K562 (cell line): ENCODE measurements at regions not wholly inside any gene's neighbourhood (a gene's known extent, or its start where the extent isn't known, plus 50 kb on each side); places are given as distances from the start of the nearest gene placed in this dataset.

Experiments used
- ATAC-seq: fragments of 200-7000 bp; cut with Tn5 transposase; 3 replicates; pipeline ENCODE4 v1.9.1; 2020; ENCODE audit warnings: moderate library complexity
- BruUV-seq: library from RNA; stranded (reverse); fragments of 400-500 nt; replicated peaks from 2 replicates; lab custom pipeline; 2021; lab: Mats Ljungman, UMichigan
- CTCF ChIA-PET: fragments of 300-600 bp; formaldehyde crosslinking; extraction: SDS; loops from one replicate; lab custom pipeline; 2021; ENCODE audit warnings: low intra/inter-chr PET ratio; lab: Yijun Ruan, JAX
- POLR2A ChIA-PET: fragments of 300-600, 350-650 bp; sonication (Branson Sonifier 250); formaldehyde crosslinking; extraction: SDS; loops from one replicate; lab custom pipeline; 2021; ENCODE audit warnings: antibody characterized with exemption, inconsistent platforms; lab: Yijun Ruan, JAX
- DNase-seq, 4 experiments: peaks; one replicate each; pipeline versions ENCODE4 v3.0.0 to v3.0.0-alpha.2; 2011 to 2018; ENCODE audit warnings: low spot score in 3 of 4, mixed read lengths in 3 of 4; ENCODE audit errors: extremely low read depth in 1 of 4
- FAIRE-seq: peaks from 2 replicates; lab custom pipeline; 2011; peaks lifted over from hg19 to GRCh38; lab: Jason Lieb, UNC
- H2AFZ ChIP-seq: 2 replicates; pipeline ENCODE4 v1.6.0; 2011; ENCODE audit warnings: low read depth, low read length, control low read depth, inconsistent platforms
- H3K27ac ChIP-seq: fragments of 200-600 bp; 3 replicates; pipeline ENCODE4 v1.8.0; 2011; ENCODE audit warnings: low read depth, mild to moderate bottlenecking, control low read depth, inconsistent platforms, low read length, moderate library complexity, mixed read lengths; ENCODE audit errors: extremely low read depth
- H3K27me3 ChIP-seq, 2 experiments: fragments of 300-600 bp in 1 of 2; 2 replicates in 1 of 2; 3 replicates in 1 of 2; pipeline versions ENCODE4 v1.6.0 to v1.8.0; 2011; ENCODE audit warnings: inconsistent platforms in 2 of 2, low read length in 2 of 2, mild to moderate bottlenecking in 1 of 2, mixed read lengths in 1 of 2, moderate library complexity in 1 of 2; ENCODE audit not compliant: control insufficient read depth in 2 of 2, insufficient read depth in 2 of 2
- H3K36me3 ChIP-seq: fragments of 300-600 bp; 3 replicates; pipeline ENCODE4 v1.8.0; 2011; ENCODE audit warnings: mild to moderate bottlenecking, low read length, inconsistent platforms; ENCODE audit not compliant: control insufficient read depth, insufficient read depth
- H3K4me1 ChIP-seq, 2 experiments: fragments of 200-600 bp in 1 of 2; replicated peaks in 1 of 2; 2 replicates in 1 of 2; 3 replicates in 1 of 2; pipeline versions ENCODE4 v1.5.1 to v1.8.0; 2011; ENCODE audit warnings: inconsistent platforms in 2 of 2, low read length in 2 of 2, mild to moderate bottlenecking in 1 of 2, mixed read lengths in 1 of 2, moderate library complexity in 1 of 2; ENCODE audit not compliant: control insufficient read depth in 2 of 2, insufficient read depth in 2 of 2
- H3K4me2 ChIP-seq: 2 replicates; pipeline ENCODE4 v1.6.1; 2011; ENCODE audit warnings: low read length, control low read depth, inconsistent platforms, mixed read lengths; ENCODE audit not compliant: insufficient read depth
- H3K4me3 ChIP-seq: fragments of 200-600 bp; sonication (generic), shearing (Covaris generic); 2 replicates; pipeline ENCODE4 v1.5.1; 2016; ENCODE audit warnings: control low read depth, inconsistent platforms
- H3K79me2 ChIP-seq: fragments of 200-600 bp; 3 replicates; pipeline ENCODE4 v1.8.0; 2011; ENCODE audit warnings: low read length, inconsistent platforms; ENCODE audit not compliant: control insufficient read depth, insufficient read depth
- H3K9ac ChIP-seq, 2 experiments: 2 replicates each; pipeline versions ENCODE4 v1.6.0 to v1.6.1; 2011; ENCODE audit warnings: low read depth in 2 of 2, low read length in 2 of 2, control low read depth in 1 of 2, inconsistent platforms in 1 of 2, mild to moderate bottlenecking in 1 of 2, mixed read lengths in 1 of 2; ENCODE audit not compliant: insufficient read depth in 1 of 2
- H3K9me1 ChIP-seq: one replicate; pipeline ENCODE4 v1.6.0; 2011; ENCODE audit warnings: inconsistent platforms, mild to moderate bottlenecking, low read length, moderate library complexity; ENCODE audit not compliant: control insufficient read depth, insufficient read depth
- H3K9me3 ChIP-seq: replicated peaks from 2 replicates; pipeline ENCODE4 v1.5.1; 2011; ENCODE audit warnings: low read depth, low read length, inconsistent platforms; ENCODE audit not compliant: control insufficient read depth, insufficient read depth
- H4K20me1 ChIP-seq: replicated peaks from 2 replicates; pipeline ENCODE4 v1.6.1; 2011; ENCODE audit warnings: low read length, inconsistent platforms, mixed read lengths; ENCODE audit not compliant: control insufficient read depth, insufficient read depth
- BHLHE40 ChIP-seq: IDR thresholded peaks from 2 replicates; pipeline ENCODE4 v1.6.1; 2011; ENCODE audit warnings: low read length, improper control_type of control experiment
- ELF2 ChIP-seq: fragments of 250-450 bp; sonication (Bioruptor Pico); IDR thresholded peaks from 2 replicates; pipeline ENCODE4 v1.5.0; 2021; ENCODE audit warnings: mild to moderate bottlenecking
- HNRNPL ChIP-seq: fragments of 200-400 bp; formaldehyde crosslinking; IDR thresholded peaks from 2 replicates; pipeline ENCODE4 v1.6.1; 2017; ENCODE audit warnings: low read depth, mild to moderate bottlenecking, low read length
- POLR2AphosphoS5 ChIP-seq: IDR thresholded peaks from 2 replicates; pipeline ENCODE4 v1.6.1; 2011; ENCODE audit warnings: mild to moderate bottlenecking, low read depth, low read length, moderate library complexity; ENCODE audit not compliant: control insufficient read depth, insufficient read depth
- POLR2G ChIP-seq: fragments of 200-400 bp; formaldehyde crosslinking; IDR thresholded peaks from 2 replicates; pipeline ENCODE4 v1.6.1; 2017; ENCODE audit warnings: low read depth, mild to moderate bottlenecking, antibody characterized with exemption, low read length, moderate library complexity
- SREBF1 ChIP-seq: fragments of 150-350 bp; IDR thresholded peaks from 2 replicates; pipeline ENCODE4 v1.6.1; 2014; ENCODE audit warnings: antibody characterized with exemption, low read depth, low read length, borderline replicate concordance
- ZNF324 ChIP-seq: fragments of 250-450 bp; sonication (Bioruptor Pico); IDR thresholded peaks from 2 replicates; pipeline ENCODE4 v1.4.0; 2020; ENCODE audit warnings: mild to moderate bottlenecking
- ZNF561 ChIP-seq: fragments of 450-650 bp; formaldehyde crosslinking; conservative IDR thresholded peaks from 2 replicates; pipeline ENCODE4 v1.4.0; 2020; ENCODE audit warnings: mild to moderate bottlenecking, moderate library complexity
- WGBS: fragments of 100-300 bp; shearing (Covaris generic); methylation state at CpG from one replicate; pipeline ENCODE4 v1.1.6; 2016; ENCODE audit warnings: low coverage, mixed read lengths; ENCODE audit not compliant: insufficient coverage; ENCODE audit errors: missing lambda C conversion rate; 5-methylcytosine and 5-hydroxymethylcytosine counted together
- in situ Hi-C: fragments of 300-500 bp; cut with MboI; formaldehyde crosslinking; loops from 4 replicates; pipeline ENCODE4 v1.15.0; 2018; ENCODE audit warnings: inconsistent platforms, mixed read lengths
- intact Hi-C: fragments of 100-400 bp; cut with micrococcal nuclease; formaldehyde crosslinking; loops from 2 replicates; pipeline ENCODE4 v1.14.2; 2022
- TF ChIP-seq, protein P1 (sequence below): fragments of 250-450 bp; sonication (Bioruptor Pico); IDR thresholded peaks from 2 replicates; pipeline ENCODE4 v1.4.0; 2020; ENCODE audit warnings: borderline replicate concordance
- TF ChIP-seq, protein P2 (sequence below), 3 experiments: fragments of 200-800 bp in 1 of 3; fragments of 250-450 bp in 1 of 3; fragments of 450-650 bp in 1 of 3; sonication (Bioruptor Pico) in 1 of 3; sonication (Bioruptor generic) in 1 of 3; formaldehyde crosslinking in 1 of 3; IDR thresholded peaks; 2 replicates each; pipeline versions ENCODE4 v1.6.1 to v1.8.0; 2016 to 2022; ENCODE audit warnings: mild to moderate bottlenecking in 2 of 3, missing genetic modification characterization in 2 of 3, missing compliant biosample characterization in 1 of 3, moderate library complexity in 1 of 3
- TF ChIP-seq, protein P3 (sequence below): fragments of 250-450 bp; sonication (Bioruptor Pico); IDR thresholded peaks from 2 replicates; pipeline ENCODE4 v1.8.0; 2022; ENCODE audit warnings: inconsistent platforms

DNA sequence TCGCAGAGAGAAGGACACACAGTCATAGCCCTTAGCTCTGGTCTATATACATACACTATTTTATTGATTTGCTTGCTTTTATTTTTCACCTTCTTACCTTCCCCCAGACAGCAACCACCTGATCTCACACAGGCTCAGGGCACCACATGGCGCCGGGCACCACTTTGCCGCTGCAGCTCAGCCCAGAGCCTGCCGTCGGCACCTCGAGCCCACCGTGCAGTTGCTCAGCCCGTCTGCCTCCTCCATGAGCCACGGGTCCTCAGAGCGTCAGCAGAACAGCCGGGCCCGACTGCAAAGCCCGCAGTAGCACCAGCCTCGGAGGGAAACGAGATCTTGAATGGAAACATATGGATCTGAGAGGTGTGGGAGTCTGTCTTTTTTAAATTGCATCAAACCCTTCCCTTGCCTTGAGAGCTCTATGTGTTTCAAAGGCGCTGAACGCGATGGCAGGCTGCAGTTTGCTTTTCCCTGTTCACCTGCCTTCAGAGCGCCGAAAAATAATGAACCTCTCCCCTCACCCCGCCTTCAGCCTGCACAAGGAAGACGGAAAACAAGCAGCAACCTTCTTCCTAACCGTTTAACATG, 505.4 kb downstream of the MN1 start:
- no peaks in the 10 kb centered on the region; the same call in 1 of the 2 replicates for H4K20me1 ChIP-seq
- WGBS = under 1% methylated on average over 23 of the region's 24 CpGs
- ATAC-seq = no peak
- no peak for FAIRE-seq
- intact Hi-C loops (no loop called here), in situ Hi-C loops (no loop called here)
- no peaks in the 10 kb centered on the region for H3K9me1 ChIP-seq
- H3K27me3 ChIP-seq = peaks cover 3 to 19% of the 10 kb centered on the region in 2 experiments; a peak in 3 of 5 replicates
- no peak overlapping the region for H3K9ac ChIP-seq
- H3K27ac ChIP-seq = no peak overlapping the region
- no peak for DNase-seq
- H3K4me1 ChIP-seq = peaks cover 2 to 8% of the 10 kb centered on the region in 2 experiments; a peak in 4 of 5 replicates
- BruUV-seq = no TSS peak
- H2AFZ ChIP-seq = no peak overlapping the region
- CTCF ChIA-PET = no interaction called here
- no peaks in the 10 kb centered on the region for H3K36me3 ChIP-seq
- no peaks in the 10 kb centered on the region for H3K79me2 ChIP-seq
- no peak overlapping the region for H3K4me2 ChIP-seq
- POLR2A ChIA-PET = no interaction called here
- no peak overlapping the region for H3K4me3 ChIP-seq
- H3K9me3 ChIP-seq = no peaks in the 10 kb centered on the region
- TF ChIP-seq SREBF1 = no peak
- no peak for TF ChIP-seq HNRNPL
- TF ChIP-seq, protein P1, sequence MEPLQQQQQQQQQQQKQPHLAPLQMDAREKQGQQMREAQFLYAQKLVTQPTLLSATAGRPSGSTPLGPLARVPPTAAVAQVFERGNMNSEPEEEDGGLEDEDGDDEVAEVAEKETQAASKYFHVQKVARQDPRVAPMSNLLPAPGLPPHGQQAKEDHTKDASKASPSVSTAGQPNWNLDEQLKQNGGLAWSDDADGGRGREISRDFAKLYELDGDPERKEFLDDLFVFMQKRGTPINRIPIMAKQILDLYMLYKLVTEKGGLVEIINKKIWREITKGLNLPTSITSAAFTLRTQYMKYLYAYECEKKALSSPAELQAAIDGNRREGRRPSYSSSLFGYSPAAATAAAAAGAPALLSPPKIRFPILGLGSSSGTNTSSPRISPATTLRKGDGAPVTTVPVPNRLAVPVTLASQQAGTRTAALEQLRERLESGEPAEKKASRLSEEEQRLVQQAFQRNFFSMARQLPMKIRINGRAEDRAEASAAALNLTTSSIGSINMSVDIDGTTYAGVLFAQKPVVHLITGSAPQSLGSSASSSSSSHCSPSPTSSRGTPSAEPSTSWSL = no peak
- TF ChIP-seq ZNF561 = no peak
- no peak for TF ChIP-seq BHLHE40
- TF ChIP-seq, protein P2, sequence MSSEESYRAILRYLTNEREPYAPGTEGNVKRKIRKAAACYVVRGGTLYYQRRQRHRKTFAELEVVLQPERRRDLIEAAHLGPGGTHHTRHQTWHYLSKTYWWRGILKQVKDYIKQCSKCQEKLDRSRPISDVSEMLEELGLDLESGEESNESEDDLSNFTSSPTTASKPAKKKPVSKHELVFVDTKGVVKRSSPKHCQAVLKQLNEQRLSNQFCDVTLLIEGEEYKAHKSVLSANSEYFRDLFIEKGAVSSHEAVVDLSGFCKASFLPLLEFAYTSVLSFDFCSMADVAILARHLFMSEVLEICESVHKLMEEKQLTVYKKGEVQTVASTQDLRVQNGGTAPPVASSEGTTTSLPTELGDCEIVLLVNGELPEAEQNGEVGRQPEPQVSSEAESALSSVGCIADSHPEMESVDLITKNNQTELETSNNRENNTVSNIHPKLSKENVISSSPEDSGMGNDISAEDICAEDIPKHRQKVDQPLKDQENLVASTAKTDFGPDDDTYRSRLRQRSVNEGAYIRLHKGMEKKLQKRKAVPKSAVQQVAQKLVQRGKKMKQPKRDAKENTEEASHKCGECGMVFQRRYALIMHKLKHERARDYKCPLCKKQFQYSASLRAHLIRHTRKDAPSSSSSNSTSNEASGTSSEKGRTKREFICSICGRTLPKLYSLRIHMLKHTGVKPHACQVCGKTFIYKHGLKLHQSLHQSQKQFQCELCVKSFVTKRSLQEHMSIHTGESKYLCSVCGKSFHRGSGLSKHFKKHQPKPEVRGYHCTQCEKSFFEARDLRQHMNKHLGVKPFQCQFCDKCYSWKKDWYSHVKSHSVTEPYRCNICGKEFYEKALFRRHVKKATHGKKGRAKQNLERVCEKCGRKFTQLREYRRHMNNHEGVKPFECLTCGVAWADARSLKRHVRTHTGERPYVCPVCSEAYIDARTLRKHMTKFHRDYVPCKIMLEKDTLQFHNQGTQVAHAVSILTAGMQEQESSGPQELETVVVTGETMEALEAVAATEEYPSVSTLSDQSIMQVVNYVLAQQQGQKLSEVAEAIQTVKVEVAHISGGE (CRISPR knock-in tag; IDR thresholded peaks at IDR 0.05) = no peak
- TF ChIP-seq POLR2AphosphoS5 = no peak
- TF ChIP-seq, protein P3, sequence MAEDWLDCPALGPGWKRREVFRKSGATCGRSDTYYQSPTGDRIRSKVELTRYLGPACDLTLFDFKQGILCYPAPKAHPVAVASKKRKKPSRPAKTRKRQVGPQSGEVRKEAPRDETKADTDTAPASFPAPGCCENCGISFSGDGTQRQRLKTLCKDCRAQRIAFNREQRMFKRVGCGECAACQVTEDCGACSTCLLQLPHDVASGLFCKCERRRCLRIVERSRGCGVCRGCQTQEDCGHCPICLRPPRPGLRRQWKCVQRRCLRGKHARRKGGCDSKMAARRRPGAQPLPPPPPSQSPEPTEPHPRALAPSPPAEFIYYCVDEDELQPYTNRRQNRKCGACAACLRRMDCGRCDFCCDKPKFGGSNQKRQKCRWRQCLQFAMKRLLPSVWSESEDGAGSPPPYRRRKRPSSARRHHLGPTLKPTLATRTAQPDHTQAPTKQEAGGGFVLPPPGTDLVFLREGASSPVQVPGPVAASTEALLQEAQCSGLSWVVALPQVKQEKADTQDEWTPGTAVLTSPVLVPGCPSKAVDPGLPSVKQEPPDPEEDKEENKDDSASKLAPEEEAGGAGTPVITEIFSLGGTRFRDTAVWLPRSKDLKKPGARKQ (CRISPR knock-in tag) = no peak
- no peak for TF ChIP-seq ELF2 (CRISPR knock-in tag)
- no peak for TF ChIP-seq ZNF324 (CRISPR knock-in tag)
- TF ChIP-seq POLR2G = no peak
